ENCODE measurements at regions not wholly inside any gene's neighbourhood (a gene's known extent, or its start where the extent isn't known, plus 50 kb on each side); places are given as distances from the start of the nearest gene placed in this dataset.

GRCh38 chr11:134633276-134633675 is 221.2 kb upstream of the B3GAT1 start:
- TF ChIP-seq, protein P1, sequence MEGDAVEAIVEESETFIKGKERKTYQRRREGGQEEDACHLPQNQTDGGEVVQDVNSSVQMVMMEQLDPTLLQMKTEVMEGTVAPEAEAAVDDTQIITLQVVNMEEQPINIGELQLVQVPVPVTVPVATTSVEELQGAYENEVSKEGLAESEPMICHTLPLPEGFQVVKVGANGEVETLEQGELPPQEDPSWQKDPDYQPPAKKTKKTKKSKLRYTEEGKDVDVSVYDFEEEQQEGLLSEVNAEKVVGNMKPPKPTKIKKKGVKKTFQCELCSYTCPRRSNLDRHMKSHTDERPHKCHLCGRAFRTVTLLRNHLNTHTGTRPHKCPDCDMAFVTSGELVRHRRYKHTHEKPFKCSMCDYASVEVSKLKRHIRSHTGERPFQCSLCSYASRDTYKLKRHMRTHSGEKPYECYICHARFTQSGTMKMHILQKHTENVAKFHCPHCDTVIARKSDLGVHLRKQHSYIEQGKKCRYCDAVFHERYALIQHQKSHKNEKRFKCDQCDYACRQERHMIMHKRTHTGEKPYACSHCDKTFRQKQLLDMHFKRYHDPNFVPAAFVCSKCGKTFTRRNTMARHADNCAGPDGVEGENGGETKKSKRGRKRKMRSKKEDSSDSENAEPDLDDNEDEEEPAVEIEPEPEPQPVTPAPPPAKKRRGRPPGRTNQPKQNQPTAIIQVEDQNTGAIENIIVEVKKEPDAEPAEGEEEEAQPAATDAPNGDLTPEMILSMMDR (IDR thresholded peaks at IDR 0.05), result no peak
- TF ChIP-seq POLR2A (IDR thresholded peaks at IDR 0.05), result no peak

Data from heart left ventricle (tissue), 13 donors.